Pancreas (tissue), 10 donors: ENCODE measurements at regions not wholly inside any gene's neighbourhood (a gene's known extent, or its start where the extent isn't known, plus 50 kb on each side); places are given as distances from the start of the nearest gene placed in this dataset.

Experiments
- ATAC-seq, 4 donors: fragments of 200-7000 bp; cut with Tn5 transposase; one replicate each; pipeline versions ENCODE4 v1.8.0 to v1.9.1; 2020; ENCODE audit warnings: mild to moderate bottlenecking in 4 of 4, moderate library complexity in 4 of 4
- DNase-seq, 6 donors: peaks; one replicate each; pipeline ENCODE4 v3.0.0-alpha.2; 2020
- FAIRE-seq: peaks from 2 replicates; lab custom pipeline; 2012; peaks lifted over from hg19 to GRCh38; lab: Jason Lieb, UNC
- H3K27ac ChIP-seq, 4 donors: fragments of 200-600 bp; sonication (generic); 1 replicate in 3 of 4; 2 replicates in 1 of 4; pipeline versions ENCODE4 v1.5.0 to v1.8.0; 2020
- H3K27me3 ChIP-seq, 4 donors: fragments of 200-600 bp; one replicate each; pipeline ENCODE4 v1.8.0; 2021
- H3K36me3 ChIP-seq, 3 donors: fragments of 200-600 bp; sonication (generic) in 1 of 3; one replicate each; pipeline versions ENCODE4 v1.5.0 to v1.8.0; 2020 to 2021
- H3K4me1 ChIP-seq, 3 donors: fragments of 200-600 bp; one replicate each; pipeline ENCODE4 v1.8.0; 2021
- H3K4me3 ChIP-seq, 4 donors: fragments of 200-600 bp; sonication (generic) in 2 of 4; one replicate each; pipeline versions ENCODE4 v1.5.0 to v1.8.0; 2020 to 2021
- H3K9me3 ChIP-seq, 4 donors: fragments of 200-600 bp; one replicate each; pipeline ENCODE4 v1.8.0; 2021
- WGBS, 2 donors: extraction: QIAGEN DNeasy Blood & Tissue Kit; methylation state at CpG; one replicate each; pipeline ENCODE4 v1.1.7; 2013; 5-methylcytosine and 5-hydroxymethylcytosine counted together
- intact Hi-C, 3 donors: fragments of 100-400 bp; cut with DNase I; formaldehyde crosslinking; loops; one replicate each; pipeline versions ENCODE4 v1.11.1 to v1.14.2; 2022
- TF ChIP-seq, protein P1 (sequence below), 4 donors: fragments of 200-600 bp; sonication (generic) in 3 of 4; IDR thresholded peaks; one replicate each; pipeline versions ENCODE4 v1.5.0 to v1.8.0; 2021; ENCODE audit warnings: antibody characterized with exemption in 4 of 4
- donor health status: healthy with polysubstance abuse.
- donor health status: DM: no; HTN: no; CAD: no; lungs with moderate emphysema.
- donor health status: DM: no; HTN: no; CAD: no.
- donor health status: control.
- donor health status: control.
- donor health status: Bipolar disorder and iron deficiency.
- donor health status: DM: yes; HTN: yes; CAD: no.
- donor health status: DM: no; HTN: no; CAD: no.
- donor health status: DM: no; HTN: no; CAD: no.
- donor health status: DM: yes; HTN: yes; CAD: no.

DNA sequence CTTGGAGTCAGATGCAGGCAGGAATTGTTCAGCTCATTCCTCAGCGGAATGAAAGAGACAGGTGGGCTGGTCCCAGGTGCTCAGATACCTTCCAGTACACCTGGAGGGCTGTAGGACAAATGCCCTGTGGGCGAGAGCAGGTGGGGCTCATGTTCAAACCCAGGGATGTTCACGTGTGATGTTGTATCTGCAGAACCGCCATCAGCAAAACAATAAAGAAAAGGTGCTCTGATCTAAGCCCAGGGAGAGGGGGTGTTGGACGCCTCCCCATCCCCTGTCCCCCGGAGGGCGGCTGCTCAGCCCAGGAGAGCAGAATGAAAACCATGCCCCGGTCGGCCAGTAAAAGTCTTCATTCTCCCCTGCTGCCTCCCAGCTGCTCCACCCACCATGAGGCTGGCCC, 197.4 kb downstream of the HAUS1 start:
- no peaks in the 10 kb centered on the region for H3K36me3 ChIP-seq
- no peaks in the 10 kb centered on the region for H3K27me3 ChIP-seq
- ATAC-seq (no peak), DNase-seq (no peak), FAIRE-seq (no peak)
- WGBS, 2 donors, result 52 to 59% methylated on average over 9 of the region's 9 CpGs
- intact Hi-C loops, result no loop called here
- TF ChIP-seq, protein P1, sequence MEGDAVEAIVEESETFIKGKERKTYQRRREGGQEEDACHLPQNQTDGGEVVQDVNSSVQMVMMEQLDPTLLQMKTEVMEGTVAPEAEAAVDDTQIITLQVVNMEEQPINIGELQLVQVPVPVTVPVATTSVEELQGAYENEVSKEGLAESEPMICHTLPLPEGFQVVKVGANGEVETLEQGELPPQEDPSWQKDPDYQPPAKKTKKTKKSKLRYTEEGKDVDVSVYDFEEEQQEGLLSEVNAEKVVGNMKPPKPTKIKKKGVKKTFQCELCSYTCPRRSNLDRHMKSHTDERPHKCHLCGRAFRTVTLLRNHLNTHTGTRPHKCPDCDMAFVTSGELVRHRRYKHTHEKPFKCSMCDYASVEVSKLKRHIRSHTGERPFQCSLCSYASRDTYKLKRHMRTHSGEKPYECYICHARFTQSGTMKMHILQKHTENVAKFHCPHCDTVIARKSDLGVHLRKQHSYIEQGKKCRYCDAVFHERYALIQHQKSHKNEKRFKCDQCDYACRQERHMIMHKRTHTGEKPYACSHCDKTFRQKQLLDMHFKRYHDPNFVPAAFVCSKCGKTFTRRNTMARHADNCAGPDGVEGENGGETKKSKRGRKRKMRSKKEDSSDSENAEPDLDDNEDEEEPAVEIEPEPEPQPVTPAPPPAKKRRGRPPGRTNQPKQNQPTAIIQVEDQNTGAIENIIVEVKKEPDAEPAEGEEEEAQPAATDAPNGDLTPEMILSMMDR (IDR thresholded peaks at IDR 0.05), result no peak
- no peaks in the 10 kb centered on the region for H3K4me1 ChIP-seq
- no peak overlapping the region for H3K4me3 ChIP-seq
- H3K27ac ChIP-seq, result no peak overlapping the region
- H3K9me3 ChIP-seq, result no peaks in the 10 kb centered on the region

DNA sequence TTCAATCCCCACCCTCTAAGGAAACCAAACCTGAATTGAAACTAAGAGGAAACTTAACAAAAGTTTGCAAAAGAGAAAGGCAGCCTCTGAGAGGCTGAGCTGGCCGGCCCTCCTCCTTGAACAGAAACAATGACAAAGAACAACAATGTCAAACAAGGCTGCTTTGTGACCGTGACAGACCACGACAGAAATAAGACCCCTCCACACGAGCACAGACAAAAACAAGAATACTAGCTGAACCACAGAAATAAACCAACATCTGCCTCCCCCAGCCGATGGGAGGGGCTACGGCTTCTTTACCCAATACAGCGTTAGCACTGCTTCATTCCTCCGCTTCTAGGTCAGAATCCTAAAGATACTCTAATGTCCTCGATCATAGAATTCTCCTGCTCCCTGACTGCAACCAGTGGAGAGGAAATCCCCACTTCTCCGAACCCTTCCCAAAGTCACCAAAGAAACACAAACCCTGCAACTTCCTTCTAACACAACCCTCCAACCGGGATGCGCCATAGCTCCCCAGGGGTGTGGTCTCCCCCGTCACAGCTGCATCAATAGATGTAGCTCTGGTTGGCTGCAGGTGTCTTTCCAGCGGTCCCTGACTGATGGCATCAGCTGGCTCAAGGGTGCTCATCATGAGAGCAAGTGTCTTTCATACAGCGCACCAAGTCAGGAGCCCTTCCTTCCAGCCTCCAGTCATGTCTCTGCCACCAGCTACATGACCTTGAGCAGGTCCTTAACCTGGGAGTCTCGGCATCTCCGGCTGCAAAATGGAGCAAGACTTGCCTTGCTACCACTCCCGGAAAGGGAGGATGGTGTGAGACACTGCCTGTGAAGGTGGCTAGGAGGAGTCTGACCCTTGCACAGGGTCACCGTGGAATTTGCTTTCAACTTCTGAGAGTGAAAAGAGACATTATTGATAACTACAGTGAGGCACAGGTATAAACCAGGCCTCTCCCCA, 198.6 kb downstream of the HAUS1 start:
- ATAC-seq, result no peak
- FAIRE-seq, result no peak
- WGBS, 2 donors, result 49 to 67% methylated on average over 19 of the region's 19 CpGs
- Histone ChIP-seq H3K27me3 (no peaks in the 10 kb centered on the region), H3K4me1 (no peaks in the 10 kb centered on the region), H3K27ac (no peak overlapping the region), H3K36me3 (no peaks in the 10 kb centered on the region), H3K9me3 (no peaks in the 10 kb centered on the region), H3K4me3 (no peak overlapping the region)
- TF ChIP-seq, protein P1 (IDR thresholded peaks at IDR 0.05), result no peak
- DNase-seq, result no peak
- intact Hi-C loops, result no loop called here

DNA sequence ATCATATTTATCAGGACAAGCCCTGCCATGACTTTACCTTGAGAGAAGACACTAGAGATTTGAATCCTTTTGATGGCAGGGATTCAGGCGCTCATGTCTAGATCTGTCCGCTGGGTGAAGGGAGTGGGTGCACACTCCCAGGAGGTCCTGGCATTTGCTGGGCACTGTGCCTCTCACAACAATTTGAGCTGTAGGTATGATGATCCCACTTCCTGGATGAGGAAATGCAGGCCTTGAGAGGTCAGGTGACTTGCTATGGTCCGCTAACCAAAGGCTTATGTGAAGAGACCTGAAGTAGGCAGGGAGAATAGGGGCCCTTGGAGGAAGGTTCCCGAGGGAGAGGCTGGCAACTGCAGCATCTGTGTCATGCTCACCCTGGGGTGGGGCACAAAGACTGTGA, 206.1 kb downstream of the HAUS1 start:
- Histone ChIP-seq H3K27ac (no peak overlapping the region), H3K9me3 (no peaks in the 10 kb centered on the region), H3K4me3 (no peak overlapping the region), H3K4me1 (no peaks in the 10 kb centered on the region), H3K36me3 (no peaks in the 10 kb centered on the region), H3K27me3 (no peaks in the 10 kb centered on the region)
- DNase-seq (no peak), FAIRE-seq (no peak), ATAC-seq (no peak)
- intact Hi-C loops, result no loop called here
- WGBS, 2 donors, result 83 to 93% methylated on average over 4 of the region's 4 CpGs
- TF ChIP-seq, protein P1 (IDR thresholded peaks at IDR 0.05), result no peak

DNA sequence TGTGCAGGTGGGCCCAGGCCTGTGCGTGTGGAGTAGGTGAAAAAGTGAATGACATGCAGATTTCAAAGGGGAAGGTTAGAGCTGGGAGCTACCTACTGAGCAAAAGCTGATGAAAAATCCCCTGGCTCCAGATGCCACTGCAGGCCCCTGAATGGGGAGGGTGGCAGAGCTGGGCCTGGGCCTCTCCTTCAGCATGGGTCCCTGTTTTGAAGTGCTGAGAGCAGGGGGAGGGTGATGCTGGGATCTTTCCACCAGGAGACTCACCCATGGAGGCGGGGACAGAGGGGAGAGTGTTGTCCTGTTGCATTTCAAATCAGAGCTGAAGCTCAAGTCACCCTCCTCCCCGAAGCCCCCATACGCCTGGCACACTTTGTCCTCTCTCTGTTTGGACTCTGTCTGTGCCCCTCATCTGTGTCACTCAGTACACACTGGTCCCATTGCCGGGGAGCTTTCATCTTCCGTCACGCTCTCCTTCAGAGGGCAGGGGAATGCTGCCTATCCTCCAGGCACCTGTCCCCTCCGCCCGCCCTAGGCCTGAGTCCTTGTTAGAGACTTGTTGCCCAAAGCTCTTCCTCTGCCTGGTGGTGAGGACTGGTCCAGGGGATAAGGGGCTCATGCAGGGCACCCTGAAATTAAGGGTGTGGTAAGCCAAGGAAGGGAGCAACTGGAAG, 206.6 kb downstream of the HAUS1 start:
- Histone ChIP-seq H3K4me3 (no peak overlapping the region), H3K36me3 (no peaks in the 10 kb centered on the region), H3K27me3 (no peaks in the 10 kb centered on the region), H3K9me3 (no peaks in the 10 kb centered on the region), H3K27ac (no peak overlapping the region), H3K4me1 (no peaks in the 10 kb centered on the region)
- DNase-seq (no peak), ATAC-seq (no peak), FAIRE-seq (no peak)
- WGBS, 2 donors, result 75 to 85% methylated on average over 9 of the region's 9 CpGs
- TF ChIP-seq, protein P1 (IDR thresholded peaks at IDR 0.05), result no peak
- intact Hi-C loops, result no loop called here
